HG03175 (cell line): ENCODE measurements at regions not wholly inside any gene's neighbourhood (a gene's known extent, or its start where the extent isn't known, plus 50 kb on each side); places are given as distances from the start of the nearest gene placed in this dataset.

Source experiments
- ATAC-seq: cut with Tn5 transposase; IDR thresholded peaks from one replicate; pipeline ENCODE4 v1.9.1; 2021; ENCODE audit warnings: mild to moderate bottlenecking, moderate library complexity; ENCODE audit not compliant: unreplicated experiment

DNA sequence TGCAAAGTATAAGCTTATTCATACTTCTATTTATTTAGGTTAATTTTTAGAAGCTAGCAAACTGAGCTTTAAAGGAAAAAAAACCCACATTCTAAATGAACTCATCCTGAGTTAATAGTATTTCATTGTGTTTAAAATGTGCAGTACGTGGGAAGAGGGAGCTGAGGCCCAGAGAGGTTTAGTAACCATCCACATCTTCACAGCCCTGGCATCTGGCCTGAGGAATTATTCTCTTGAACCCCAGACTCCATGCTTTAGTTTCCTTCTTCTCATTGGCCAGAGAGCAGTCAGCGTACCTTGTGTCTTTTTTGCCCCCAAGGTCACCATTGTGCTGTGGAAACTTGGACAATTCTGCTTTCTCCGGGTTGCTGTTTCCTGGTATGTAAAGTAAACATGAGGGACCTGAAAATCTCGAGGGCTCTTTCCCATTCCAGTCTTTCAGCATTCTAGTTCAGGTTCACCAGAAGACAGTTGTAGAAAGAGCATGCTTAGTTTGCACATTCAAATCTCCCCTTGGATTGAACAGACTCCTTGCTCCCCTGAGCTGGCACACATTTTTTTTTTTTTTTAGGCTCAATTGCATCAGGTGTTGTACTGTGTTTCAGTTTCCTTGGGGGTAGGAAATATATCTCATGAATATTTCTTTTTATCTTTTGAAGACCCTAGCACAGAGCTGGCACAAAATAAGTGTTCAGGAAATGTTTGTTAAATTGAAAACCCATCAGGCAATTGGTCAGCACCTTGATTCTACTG is 81.4 kb downstream of the MYCN start:
- no peak for ATAC-seq

DNA sequence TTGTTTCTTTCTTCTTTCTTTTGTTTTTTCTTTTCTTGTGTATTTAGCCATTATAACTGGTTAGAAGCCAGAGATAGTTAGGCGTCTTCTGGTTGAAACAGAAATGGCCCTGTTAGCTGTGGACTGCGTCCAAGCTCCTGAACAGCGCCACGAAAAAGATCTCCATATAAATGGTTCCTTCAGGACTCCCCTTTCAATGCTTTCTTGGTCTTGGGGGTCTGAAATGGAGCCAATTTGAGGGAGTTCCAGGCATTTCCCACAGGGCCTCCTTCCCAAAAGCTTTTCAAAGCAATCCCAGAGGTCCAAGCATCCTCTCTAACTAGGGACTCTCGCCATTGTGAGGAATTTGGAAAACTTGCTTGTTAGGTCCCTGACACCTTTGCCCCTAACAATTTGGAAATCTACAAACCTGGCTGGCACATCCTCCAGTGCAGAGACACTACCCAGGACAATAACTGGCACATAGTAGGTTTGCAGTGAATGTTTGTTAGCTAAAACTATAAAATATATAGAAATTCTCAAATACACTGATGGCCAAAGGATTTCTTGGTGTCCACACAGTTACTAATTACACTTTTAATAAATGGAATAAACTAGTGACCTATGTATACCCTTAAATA is 80.1 kb downstream of the MYCN start:
- ATAC-seq, result no peak

DNA sequence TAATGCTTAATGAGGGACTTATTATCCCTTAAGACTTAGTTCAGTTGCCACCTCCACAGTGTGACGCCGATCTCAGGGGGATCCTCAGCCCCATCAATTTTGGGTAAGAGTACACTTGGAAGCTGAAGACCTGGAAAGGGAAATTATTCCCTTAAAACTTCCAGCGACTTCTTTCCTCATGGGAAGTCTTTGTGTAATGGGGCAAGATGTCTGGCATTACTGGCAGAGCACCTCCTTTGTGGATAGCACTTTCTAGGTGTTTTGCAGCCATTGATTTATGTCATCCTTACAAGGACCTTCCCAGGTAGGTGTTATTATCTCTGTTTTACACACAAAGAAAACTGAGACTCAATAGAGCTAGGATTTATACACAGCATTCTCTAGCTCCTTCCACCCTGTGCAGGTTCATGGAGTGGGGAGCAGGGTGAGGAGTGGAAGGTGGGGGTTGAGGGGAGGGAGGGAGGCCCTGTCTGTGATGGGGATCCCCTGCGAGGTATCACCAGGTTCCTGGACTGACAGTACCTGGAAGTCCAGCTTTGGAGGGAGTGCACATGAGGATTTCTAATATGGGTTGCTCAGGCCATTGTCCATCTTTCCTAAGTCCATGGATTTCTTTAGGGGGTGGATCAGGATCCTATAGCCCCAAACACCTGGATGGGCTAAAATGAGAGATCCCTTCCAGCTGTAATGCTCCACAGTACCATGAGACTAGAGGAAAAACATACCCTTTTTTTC is 79.4 kb downstream of the MYCN start:
- no peak for ATAC-seq

DNA sequence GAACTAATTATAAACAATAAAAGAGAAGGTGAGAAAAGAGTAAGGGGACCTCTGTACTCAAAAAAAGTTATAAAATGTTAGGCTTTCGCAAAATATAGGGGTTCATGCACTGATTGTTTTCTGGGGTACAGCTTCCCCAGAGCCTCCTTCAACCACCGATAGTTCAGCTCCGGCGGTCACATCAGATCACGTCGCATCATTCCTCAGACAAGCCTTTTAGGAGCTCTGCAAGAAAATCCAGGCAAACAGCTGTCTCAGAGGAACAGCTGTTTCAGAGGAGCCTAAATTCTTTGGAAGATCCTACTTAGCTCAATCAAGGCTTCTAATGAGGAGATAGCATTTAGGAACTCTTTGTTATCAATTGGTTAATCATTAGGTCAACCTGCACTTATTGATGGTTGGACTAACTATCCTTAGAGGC is 78.7 kb downstream of the MYCN start:
- ATAC-seq, result no peak

DNA sequence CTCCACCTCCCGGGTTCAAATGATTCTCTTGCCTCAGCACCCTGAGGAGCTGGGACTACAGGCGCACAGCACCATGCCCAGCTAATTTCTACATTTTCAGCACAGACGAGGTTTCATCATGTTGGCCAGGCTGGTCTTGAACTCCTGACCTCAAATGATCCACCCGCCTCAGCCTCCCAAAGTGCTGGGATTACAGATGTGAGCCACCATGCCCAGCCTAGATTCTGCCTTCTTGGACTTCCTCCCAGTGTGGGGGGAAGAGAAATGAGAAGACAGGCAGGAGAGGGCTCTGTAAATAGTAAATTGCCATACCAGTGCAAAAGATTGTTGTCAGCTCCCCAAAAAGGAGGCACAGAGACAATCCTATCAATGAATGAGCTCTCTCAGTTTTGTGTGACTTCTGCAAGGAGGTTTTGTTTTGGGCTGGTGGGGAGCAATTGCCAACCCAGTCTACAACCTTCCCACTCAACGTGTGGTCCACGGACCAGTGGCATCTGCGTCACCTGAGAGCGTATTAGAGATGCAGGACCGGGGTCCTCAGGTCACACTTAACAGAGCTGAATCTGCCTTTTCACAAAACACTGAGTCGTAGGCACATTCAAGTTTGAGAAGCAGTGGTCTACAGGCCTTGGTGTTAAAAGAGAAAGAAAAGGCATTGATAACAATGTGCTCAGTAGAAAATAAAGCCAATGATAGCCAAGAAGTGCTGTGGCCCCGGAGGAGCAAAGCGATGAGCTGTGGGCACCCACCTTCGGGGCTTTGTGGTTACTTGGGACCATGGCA is 78.1 kb downstream of the MYCN start:
- no peak for ATAC-seq

DNA sequence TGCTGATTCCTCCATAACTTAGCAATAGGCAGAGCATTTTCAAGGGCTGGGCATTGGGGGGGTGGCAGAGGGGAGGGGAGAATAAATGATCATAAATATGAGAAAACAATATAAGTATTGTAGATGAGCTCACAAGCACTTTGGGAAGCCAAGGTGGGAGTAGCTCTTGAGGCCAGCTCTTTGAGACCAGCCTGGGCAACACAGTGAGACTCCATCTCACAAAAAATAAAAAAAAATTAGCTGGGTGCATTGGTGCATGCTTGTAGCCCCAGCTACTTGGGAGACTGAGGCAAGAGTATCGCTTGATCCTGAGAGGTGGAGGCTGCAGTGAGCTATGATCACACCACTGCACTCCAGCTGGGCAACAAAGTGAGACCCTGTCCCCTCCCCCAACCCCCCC is 75.9 kb downstream of the MYCN start:
- no peak for ATAC-seq

DNA sequence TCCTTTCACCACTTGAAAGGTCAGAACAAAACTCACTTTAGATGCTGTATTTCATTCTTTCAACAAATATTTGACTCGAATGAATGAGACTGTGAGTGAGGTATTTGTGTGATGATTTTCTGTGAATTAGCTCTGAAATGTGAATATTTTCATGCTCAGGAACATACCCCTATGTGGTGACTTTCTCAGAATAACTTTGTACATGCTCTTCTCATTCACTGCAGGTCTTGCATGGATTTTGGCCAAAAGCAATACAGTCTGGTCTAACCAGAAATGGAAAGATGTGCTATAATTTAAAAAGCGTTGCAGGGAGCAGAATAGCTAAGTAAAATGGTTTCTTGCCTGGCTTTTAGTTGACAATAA is 75.5 kb downstream of the MYCN start:
- ATAC-seq, result no peak

DNA sequence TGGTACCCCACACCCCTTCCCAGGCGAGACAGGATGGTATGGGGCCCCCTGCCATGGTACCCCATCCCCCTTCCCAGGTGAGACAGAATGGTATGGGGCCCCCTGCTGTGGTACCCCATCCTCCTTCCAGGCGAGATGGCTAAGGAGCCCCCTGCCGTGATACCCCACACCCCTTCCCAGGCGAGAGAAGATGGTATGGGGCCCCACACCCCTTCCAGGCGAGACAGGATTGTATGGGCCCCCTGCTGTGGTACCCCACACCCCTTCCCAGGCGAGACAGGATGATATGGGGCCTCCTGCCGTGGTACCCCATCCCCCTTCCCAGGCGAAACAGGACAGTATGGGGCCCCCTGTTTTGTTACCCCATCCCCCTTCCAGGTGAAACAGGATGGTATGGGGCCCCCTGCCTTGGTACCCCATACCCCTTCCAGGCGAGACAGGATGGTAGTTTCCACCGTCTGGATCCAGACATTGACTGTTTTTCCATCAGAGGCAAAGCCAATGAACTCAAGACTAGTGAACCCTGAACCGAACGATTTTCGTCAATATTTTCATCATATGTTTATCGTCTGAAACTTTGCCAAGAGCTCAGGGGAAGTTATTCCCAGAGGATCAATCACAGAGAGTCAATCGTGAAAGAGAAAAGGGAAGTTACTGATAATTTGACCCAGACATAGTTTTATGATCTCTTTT is 75.0 kb downstream of the MYCN start:
- ATAC-seq, result no peak

DNA sequence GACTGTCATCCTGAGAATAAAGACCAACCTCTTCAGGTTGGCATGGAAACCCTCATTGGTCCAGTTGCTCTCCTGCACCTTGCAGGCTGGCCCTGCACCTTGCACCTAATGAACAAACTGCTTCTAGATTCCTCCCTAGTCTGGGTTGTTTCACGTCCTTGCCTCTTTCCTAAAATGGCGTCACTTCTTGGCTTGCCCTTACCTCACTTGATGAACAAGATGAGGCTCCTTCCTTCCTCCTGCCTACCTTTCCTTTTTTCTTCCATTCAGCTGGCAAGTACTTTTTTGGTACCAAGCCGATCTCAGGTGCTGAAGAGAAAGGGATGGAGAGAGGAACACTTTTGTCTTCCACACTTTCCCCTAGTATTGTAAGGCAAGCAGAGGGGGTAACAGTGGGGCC is 74.5 kb downstream of the MYCN start:
- no peak for ATAC-seq

DNA sequence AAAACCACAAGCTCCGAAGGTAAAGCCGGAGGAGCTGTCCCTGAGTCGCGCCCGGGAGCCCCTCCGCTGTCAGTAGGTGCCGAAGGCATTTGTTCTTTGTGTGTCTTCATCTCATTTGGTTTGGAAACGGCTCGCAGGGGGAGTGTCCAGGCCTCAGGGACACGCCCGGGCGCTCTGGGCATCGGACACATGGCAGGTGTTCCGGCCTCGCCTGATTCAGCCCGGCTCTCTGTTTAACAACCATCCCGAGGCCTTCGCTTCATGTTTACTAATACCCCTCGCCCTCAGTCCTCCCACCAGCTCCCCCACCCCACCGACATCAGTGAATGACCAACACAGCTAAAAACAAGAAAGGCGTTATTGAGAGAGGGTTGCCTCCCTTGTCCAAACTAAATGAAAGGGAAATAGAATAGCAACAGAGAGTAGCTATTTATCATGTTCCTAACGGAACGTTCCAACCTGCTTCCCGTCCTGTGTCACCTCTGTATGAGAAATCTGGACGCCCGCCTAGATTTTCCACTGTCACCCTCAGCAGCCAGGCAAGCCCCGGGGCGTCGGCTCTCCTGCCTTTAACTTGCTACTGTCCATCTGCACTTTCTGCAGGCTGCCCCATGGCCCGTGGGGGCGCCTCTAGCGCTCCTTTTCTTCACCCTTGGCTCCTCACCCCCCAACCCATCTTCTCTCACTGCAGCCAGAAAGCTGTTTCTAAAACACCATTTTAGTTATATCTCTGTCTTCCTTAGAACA is 73.9 kb downstream of the MYCN start:
- no peak for ATAC-seq

DNA sequence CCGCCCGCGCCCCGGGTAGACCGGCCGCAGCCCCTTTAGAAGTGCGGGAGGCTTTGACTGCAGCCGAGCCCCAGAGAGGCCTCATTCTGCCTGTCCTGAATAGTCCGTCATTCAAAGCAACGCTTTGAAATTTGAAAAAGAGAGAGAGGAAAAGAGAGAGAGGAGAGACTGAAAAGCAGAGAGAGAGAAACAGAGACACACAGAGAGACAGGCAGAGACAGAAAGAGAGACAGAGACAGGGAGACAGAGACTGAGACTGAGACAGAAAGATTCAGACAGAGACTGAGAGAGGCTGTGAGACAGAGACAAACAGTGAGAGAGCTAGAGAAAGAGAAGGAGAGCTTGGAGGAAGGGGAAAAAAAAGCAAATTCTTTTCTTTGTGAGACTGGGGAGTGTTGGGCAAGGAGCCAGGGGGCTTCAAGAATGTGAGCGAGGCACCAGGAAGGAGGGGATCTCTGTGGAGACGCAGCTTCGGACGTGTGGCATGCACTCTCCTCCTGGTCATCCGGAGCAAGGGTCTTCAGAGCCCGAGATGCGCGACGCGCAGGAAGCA is 73.1 kb downstream of the MYCN start:
- ATAC-seq, result no peak

DNA sequence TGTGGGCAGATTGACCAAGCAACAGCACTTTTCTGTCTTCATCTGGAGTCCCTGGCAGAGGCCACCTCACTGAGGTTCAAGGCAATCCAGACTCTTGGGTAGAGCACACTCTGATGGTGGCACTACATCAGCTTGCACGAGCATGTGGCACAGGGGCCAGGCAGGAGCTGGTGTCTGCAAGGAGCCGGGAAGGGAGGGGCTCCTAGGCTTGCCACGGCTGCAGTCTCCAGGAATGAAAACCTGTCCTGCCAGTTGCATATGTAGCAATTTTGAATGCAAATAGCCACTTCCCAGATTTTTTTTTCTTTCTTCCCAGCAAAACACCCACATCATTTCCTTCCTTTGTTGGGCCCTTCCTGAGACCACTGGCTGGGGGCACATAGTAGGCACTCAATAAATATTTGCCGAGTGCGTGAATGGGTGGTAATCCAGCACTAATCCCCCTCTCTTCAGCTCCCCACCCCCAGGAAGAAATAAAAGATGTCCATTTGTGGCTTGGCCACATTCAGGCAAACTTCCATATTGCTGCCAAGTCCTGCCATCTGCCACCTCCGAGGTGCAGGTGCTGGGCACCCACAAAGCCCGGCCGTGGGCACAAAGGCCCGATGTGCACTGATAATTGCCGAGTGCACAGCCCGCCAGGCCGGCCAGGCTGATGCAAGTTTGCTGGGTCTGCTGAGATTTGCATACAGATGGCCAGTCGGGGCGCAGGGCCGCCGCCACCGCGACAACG is 72.4 kb downstream of the MYCN start:
- no peak for ATAC-seq

DNA sequence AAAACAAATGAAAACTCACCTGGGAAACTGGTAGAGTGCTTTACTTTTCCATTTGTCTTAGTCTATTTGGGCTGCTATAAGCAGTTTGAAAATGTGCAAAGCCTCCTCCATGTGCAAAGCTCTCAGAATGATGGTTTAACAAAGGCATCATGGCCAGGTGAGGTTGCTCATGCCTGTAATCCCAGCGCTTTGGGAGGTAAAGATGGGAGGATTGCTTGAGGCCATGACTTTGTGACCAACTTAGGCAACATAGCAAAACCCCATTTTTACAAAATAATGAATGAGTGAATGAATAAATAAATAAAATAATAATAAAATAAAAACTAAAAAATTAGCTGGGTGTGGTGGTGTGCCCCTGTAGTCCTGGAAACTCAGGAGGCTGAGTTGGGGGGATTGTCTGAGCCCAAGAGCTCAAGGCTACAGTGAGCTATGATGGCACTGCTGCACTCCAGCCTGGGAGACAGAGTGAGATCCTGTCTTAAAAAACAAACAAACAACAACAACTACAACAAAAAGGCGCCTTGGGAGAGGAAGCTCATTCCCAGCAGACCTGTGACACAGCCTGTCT is 71.8 kb downstream of the MYCN start:
- ATAC-seq, result no peak

DNA sequence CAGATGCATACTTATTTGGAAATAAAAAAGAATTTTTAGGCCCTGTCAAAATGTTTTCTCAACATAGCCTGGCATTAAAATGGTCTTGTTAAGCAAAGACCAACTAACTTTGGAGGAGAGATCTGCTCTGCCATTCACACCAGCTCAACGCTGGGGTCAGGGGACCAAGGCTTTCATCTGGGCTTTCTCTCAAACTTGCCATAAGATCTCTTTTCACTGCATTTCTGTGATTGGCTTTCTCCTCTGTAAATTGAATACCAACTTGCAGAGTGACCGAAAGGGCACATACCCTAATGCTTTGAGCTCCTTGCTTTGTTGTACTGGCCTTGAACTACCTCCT is 71.2 kb downstream of the MYCN start:
- ATAC-seq, result no peak

DNA sequence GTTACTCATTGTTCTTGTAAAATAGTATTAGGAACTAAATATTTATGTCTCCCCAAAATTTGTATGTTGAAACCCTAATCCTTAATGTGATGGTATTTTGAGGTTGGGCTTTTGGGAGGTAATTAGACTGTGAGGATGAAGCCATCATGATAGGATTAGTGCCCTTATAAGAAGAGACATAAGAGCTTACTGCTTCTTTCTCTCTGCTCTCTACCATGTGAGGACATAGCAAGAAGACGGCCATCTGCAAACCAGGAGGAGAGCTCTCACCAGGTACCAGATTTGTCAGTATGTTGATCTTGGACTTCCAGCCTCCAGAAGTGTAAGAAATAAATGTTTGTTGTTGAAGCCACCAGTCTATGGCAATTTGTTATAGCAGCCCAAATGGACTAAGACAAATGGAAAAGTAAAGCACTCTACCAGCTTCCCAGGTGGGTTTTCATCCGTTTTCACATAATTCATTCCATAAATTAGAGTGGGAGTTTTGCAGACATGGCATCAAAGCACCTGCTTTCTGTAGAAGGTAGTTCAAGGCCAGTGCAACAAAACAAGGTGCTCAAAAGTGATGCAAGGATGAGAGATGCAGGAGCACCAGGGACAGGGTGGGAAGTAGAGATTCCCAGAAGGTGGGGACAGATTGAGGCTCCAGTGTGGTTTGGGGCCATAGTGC is 70.7 kb downstream of the MYCN start:
- no peak for ATAC-seq

DNA sequence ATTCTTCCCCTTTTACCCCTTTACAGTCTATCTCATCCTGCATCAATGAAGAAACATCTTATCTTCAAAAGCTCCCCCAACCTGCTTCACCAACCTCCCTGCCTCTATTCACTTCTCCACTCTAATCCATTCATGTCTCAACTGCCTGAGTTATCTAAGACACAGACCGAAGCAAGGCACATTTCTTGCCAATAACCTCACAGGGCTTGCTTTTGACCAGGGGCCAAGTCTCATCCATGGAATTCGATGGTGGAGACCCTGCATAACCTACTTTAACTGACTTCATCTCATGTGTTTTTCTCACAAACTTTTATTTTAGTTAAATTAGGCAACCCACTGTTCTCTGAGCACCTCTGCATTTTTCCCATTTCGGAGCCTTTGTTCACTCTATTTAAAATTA is 69.7 kb downstream of the MYCN start:
- no peak for ATAC-seq

DNA sequence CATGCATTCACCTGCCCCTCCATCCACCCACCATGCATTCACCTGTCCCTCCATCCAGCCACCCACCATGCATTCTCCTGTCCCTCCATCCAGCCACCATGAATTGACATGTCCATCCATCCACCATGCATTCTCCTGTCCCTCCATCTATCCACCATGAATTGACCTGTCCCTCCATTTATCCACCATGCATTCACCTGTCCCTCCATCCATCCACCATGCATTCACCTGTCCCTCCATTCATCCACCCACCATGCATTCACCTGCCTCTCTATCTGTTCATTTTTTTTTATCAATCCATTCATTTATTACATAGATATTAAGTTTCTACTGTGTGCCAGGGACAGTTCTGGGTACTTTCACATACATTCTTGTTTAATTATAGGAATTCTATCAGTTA is 69.2 kb downstream of the MYCN start:
- no peak for ATAC-seq

DNA sequence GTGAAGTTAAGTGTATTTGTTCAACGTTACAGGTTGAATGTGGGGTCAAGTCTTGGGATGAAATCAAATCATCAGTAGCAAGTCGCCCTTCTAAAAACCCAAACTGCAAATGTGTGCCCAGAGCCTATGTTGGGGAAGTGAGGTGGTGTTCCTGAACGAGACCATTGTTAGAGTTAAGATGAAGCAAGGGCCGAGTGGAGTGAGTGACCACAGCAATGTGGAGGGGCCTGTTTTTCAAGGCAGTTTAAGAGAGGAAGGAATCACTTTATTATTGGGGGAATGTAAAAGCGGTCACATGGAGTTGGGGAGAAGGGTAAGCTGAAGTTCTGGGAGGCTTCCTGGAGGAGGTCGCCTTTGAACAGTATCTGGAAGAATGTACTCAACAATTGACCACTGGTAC is 68.5 kb downstream of the MYCN start:
- ATAC-seq, result no peak
